MM.1S (cell line): ENCODE measurements at regions not wholly inside any gene's neighbourhood (a gene's known extent, or its start where the extent isn't known, plus 50 kb on each side); places are given as distances from the start of the nearest gene placed in this dataset.
"Not testable (repeated sequence)": the region's sequence is repeated elsewhere in the genome, so short reads cannot be mapped to it uniquely, and the experiment has no call there.

Source experiments
- DNase-seq: peaks from one replicate; pipeline ENCODE4 v3.0.0-alpha.2; 2015
- H2AFZ ChIP-seq: fragments of 300-600 bp; sonication (generic); 2 replicates; pipeline ENCODE4 v1.6.0; 2016; ENCODE audit warnings: antibody characterized with exemption, low read length
- H3F3A ChIP-seq: fragments of 300-600 bp; sonication (generic); 2 replicates; pipeline ENCODE4 v1.6.1; 2016; ENCODE audit warnings: mild to moderate bottlenecking, antibody characterized with exemption, low read length, moderate library complexity, mixed read lengths; ENCODE audit not compliant: insufficient read depth
- H3K27ac ChIP-seq: fragments of 300-600 bp; sonication (generic); 2 replicates; pipeline ENCODE4 v1.5.1; 2016; ENCODE audit warnings: mild to moderate bottlenecking, low read length
- H3K27me3 ChIP-seq: fragments of 300-600 bp; sonication (generic); replicated peaks from 2 replicates; pipeline ENCODE4 v1.6.0; 2016; ENCODE audit warnings: low read length; ENCODE audit not compliant: insufficient read depth
- H3K36me3 ChIP-seq: fragments of 300-600 bp; sonication (generic); replicated peaks from 2 replicates; pipeline ENCODE4 v1.6.1; 2016; ENCODE audit warnings: mild to moderate bottlenecking, low read length, mixed read lengths; ENCODE audit not compliant: insufficient read depth
- H3K4me1 ChIP-seq: fragments of 300-600 bp; sonication (generic); 2 replicates; pipeline ENCODE4 v1.6.1; 2016; ENCODE audit warnings: low read length, mixed read lengths
- H3K4me2 ChIP-seq: fragments of 300-600 bp; sonication (generic); 2 replicates; pipeline ENCODE4 v1.6.0; 2016; ENCODE audit warnings: low read depth, low read length
- H3K4me3 ChIP-seq: fragments of 300-600 bp; sonication (generic); 2 replicates; pipeline ENCODE4 v1.5.1; 2016; ENCODE audit warnings: low read length, mixed read lengths
- H3K79me2 ChIP-seq: fragments of 300-600 bp; sonication (generic); 2 replicates; pipeline ENCODE4 v1.6.1; 2016; ENCODE audit warnings: mixed run types, low read length, mixed read lengths
- H3K9ac ChIP-seq: fragments of 300-600 bp; sonication (generic); 2 replicates; pipeline ENCODE4 v1.6.1; 2016; ENCODE audit warnings: low read length, mixed read lengths
- H3K9me2 ChIP-seq: fragments of 300-600 bp; sonication (generic); replicated peaks from 2 replicates; pipeline ENCODE4 v1.6.1; 2016; ENCODE audit warnings: mild to moderate bottlenecking, low read length, mixed read lengths; ENCODE audit not compliant: insufficient read depth
- H3K9me3 ChIP-seq: fragments of 300-600 bp; sonication (generic); replicated peaks from 2 replicates; pipeline ENCODE4 v1.6.1; 2016; ENCODE audit warnings: mild to moderate bottlenecking, low read length, mixed read lengths; ENCODE audit not compliant: insufficient read depth
- H4K20me1 ChIP-seq: fragments of 300-600 bp; sonication (generic); 2 replicates; pipeline ENCODE4 v1.6.1; 2016; ENCODE audit warnings: mild to moderate bottlenecking, low read length, moderate library complexity, mixed read lengths; ENCODE audit not compliant: insufficient read depth
- EZH2 ChIP-seq: fragments of 300-600 bp; sonication (generic); optimal IDR thresholded peaks from 2 replicates; pipeline ENCODE3; 2017; ENCODE audit warnings: low read depth, mild to moderate bottlenecking, antibody characterized with exemption, low read length, mixed read lengths
- EZH2phosphoT487 ChIP-seq: fragments of 300-600 bp; sonication (generic); IDR thresholded peaks from 2 replicates; pipeline ENCODE4 v1.6.1; 2018; ENCODE audit warnings: antibody characterized with exemption, low read length
- TF ChIP-seq, protein P1 (sequence below): fragments of 300-600 bp; sonication (generic); IDR thresholded peaks from 2 replicates; pipeline ENCODE4 v1.5.1; 2016; ENCODE audit warnings: antibody characterized with exemption, low read length, mixed read lengths

DNA sequence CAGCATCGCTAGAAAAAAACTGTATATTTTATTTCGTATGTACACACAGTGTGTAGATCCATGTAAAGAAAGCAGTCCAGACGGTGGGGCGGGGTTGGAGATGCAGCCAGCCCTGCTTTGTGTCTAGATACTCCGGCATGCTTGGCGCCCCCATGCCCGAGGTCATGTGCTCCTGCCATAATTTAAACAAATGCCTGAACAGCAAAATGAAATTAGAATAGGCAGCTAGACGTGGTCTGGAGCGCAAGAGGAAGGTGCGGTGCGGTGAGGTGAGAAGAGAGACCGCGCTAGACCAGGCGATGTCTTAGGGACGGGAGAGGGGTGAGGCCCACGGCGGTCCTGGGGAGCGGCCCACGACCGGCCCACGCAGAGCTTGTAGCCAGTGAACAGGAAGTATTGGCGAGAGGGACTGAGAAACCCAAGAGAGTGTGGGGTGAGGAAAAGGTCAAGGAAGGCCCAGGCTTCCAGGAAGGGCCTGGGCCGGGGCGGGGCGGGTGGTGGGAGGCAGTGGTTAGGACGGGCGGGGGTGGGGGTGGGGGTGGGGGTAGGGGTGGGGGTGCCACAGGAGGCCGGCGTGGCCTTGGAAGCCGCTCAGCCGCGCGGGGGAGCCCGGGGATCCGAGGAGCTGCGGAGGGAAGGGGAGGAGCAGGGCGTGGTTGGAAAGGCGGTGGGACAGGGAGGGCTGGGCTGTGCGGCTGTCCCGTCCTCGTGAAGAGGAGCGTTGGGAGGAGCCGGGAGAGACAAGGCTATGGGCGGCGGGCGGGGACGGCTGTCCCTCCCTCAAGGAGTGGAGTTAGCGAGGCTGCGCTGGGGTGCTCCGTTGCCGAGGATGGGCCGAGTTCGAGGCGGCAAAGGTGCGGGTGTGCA lies 254.7 kb upstream of the SGCG start:
- Histone ChIP-seq H3K4me1 (no peaks in the 10 kb centered on the region), H2AFZ (0 out of 2 replicates have a peak overlapping the region, but pooled peaks have one; percentile 48), H3K79me2 (no peaks in the 10 kb centered on the region), H3F3A (no peaks in the 10 kb centered on the region), H3K9ac (peak overlapping the region; percentile 21; the same call in 1 of the 2 replicates), H4K20me1 (no peaks in the 10 kb centered on the region), H3K4me2 (peak overlapping the region; percentile 47; the same call in 1 of the 2 replicates), H3K27ac (no peak overlapping the region), H3K9me2 (no peaks in the 10 kb centered on the region), H3K9me3 (no peaks in the 10 kb centered on the region), H3K36me3 (no peaks in the 10 kb centered on the region), H3K4me3 (peak overlapping the region; percentile 46; the same call in 1 of the 2 replicates), H3K27me3 (no peaks in the 10 kb centered on the region)
- DNase-seq, result no peak
- TF ChIP-seq, protein P1, sequence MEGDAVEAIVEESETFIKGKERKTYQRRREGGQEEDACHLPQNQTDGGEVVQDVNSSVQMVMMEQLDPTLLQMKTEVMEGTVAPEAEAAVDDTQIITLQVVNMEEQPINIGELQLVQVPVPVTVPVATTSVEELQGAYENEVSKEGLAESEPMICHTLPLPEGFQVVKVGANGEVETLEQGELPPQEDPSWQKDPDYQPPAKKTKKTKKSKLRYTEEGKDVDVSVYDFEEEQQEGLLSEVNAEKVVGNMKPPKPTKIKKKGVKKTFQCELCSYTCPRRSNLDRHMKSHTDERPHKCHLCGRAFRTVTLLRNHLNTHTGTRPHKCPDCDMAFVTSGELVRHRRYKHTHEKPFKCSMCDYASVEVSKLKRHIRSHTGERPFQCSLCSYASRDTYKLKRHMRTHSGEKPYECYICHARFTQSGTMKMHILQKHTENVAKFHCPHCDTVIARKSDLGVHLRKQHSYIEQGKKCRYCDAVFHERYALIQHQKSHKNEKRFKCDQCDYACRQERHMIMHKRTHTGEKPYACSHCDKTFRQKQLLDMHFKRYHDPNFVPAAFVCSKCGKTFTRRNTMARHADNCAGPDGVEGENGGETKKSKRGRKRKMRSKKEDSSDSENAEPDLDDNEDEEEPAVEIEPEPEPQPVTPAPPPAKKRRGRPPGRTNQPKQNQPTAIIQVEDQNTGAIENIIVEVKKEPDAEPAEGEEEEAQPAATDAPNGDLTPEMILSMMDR, result no peak
- TF ChIP-seq EZH2phosphoT487 (no peak), EZH2 (no peak)

DNA sequence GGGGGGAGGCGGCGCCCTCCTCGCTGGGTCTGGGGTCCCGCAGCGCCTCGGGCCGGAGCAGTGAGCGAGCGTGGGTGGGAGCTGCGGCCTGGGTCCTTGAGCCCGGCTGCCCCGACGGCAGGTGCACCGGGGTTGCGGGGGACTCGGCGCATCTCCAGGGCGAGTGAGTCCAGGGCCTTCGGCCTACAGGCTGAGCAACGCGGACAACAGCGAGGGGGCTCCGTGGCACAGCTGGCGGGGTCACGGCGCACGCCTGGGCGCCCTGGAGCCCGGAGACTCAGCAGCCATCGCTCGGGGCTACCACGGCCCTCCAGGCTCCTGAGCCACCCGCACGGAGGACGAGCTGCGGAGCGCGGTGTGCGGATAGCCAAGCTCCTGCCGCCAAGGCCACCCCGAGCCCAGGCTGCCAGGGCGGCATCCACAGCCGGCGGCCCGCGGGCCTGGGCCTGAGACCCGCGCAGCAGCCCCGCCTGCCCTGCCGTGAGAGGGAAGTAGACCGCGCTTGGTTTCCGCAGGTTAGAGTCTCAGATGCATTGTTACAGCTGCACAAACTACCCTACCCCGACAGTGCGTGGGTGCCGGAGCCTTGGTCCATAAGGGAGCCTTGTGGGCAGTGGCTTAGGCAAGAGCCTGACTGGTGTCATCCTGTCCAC lies 253.9 kb upstream of the SGCG start:
- no peaks in the 10 kb centered on the region for H3K27me3 ChIP-seq
- H3K27ac ChIP-seq, result no peak overlapping the region
- H3K9me2 ChIP-seq, result no peaks in the 10 kb centered on the region
- H3F3A ChIP-seq, result no peaks in the 10 kb centered on the region
- peak overlapping the region; percentile 46; the same call in 1 of the 2 replicates for H3K4me3 ChIP-seq
- no peak for DNase-seq
- H3K9me3 ChIP-seq, result no peaks in the 10 kb centered on the region
- TF ChIP-seq EZH2phosphoT487, result no peak
- TF ChIP-seq EZH2, result no peak
- TF ChIP-seq, protein P1, result no peak
- H3K79me2 ChIP-seq, result no peaks in the 10 kb centered on the region
- peak overlapping the region; percentile 47; the same call in 1 of the 2 replicates for H3K4me2 ChIP-seq
- H2AFZ ChIP-seq, result 0 out of 2 replicates have a peak overlapping the region, but pooled peaks have one; percentile 48
- H3K9ac ChIP-seq, result peak overlapping the region; percentile 21; the same call in 1 of the 2 replicates
- H4K20me1 ChIP-seq, result no peaks in the 10 kb centered on the region
- H3K4me1 ChIP-seq, result no peaks in the 10 kb centered on the region
- no peaks in the 10 kb centered on the region for H3K36me3 ChIP-seq

DNA sequence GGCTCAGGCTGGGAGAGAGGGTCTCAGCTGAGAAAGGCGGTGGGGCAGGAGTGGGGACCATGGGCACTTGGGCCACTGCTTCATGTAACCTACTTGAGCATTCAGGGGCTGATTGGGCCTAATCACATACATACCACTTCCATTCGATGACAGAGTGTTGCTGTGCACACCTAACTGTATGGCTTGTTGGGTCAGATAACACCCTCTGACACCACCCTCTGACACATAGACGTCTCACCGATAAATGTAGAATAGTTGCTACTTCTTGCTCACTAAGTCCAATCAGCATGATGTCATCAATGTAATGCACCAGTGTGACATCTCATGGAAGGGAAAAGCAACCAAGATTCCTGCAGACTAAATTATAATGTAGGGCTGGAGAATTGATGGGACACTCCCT lies 252.9 kb upstream of the SGCG start:
- H3K4me3 ChIP-seq, DNase-seq, H3F3A ChIP-seq, H3K4me1 ChIP-seq, H3K36me3 ChIP-seq, H3K4me2 ChIP-seq, H3K27ac ChIP-seq, H3K9me3 ChIP-seq, H3K9me2 ChIP-seq, H3K27me3 ChIP-seq, H3K79me2 ChIP-seq, H4K20me1 ChIP-seq, H2AFZ ChIP-seq, H3K9ac ChIP-seq: not testable (repeated sequence)
